GM21528 (cell line): ENCODE measurements at regions not wholly inside any gene's neighbourhood (a gene's known extent, or its start where the extent isn't known, plus 50 kb on each side); places are given as distances from the start of the nearest gene placed in this dataset.
"Not testable (repeated sequence)": the region's sequence is repeated elsewhere in the genome, so short reads cannot be mapped to it uniquely, and the experiment has no call there.

Experiments
- ATAC-seq: cut with Tn5 transposase; IDR thresholded peaks from one replicate; pipeline ENCODE4 v1.9.1; 2021; ENCODE audit warnings: mild to moderate bottlenecking, moderate library complexity; ENCODE audit not compliant: unreplicated experiment, low FRiP score

DNA sequence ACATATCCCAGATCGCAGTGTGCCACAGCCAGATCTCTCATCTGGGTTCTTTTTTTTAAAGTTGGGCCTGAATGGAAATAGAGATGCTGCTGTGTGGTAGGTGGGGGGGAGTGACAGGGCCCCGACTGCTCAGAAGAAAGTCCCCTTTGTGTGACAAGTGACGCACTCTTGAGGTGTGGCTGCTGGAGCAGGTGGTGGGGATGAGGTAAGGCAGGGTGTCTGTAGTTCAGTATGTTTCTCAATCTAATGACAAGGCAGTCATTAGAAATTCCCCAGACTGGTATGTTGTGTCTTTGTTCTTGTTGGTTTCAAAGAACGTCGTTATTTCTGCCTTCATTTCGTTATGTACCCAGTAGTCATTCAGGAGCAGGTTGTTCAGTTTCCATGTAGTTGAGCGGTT is 128.8 kb upstream of the TACR1 start:
- ATAC-seq = no peak

GRCh38 chr2:75327334-75327733 is 128.0 kb upstream of the TACR1 start:
- ATAC-seq = no peak

DNA sequence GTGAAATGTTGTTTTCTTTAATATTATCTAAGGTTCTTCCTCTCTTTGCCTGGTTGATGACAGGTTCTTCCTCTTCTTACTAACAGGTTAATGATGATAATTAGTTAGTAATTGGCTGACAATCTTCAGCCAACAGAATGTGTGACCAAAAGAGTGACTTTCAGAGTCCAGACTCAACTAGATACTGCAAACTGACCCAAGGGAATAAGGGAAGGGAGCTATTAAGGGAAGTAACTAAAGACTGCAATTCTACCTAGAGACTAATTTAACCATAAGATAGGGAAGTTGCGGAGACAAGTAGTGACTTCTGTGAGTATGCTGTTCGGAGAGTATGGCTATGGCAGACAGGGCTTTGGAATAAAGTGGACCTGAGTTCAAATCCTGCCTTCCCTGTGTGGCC is 127.3 kb upstream of the TACR1 start:
- no peak for ATAC-seq

DNA sequence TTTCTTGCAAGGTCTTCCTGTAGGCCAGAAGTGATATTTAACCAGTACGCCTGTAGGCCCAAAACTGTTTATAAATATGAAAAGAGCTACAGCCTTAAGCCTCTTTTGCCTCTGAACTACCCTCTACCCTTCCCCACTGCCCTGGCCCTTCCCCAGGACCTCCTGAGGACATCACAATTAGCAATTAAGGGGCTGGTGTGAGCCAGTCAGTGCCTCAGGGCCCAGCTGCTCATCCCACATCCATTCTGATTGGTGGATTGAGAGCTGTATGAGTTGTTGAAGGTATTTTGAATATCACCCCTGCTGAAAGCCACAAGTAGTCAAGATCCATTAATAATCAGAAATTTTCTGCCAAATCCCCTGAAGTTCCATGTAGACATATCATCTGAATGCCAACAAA is 126.3 kb upstream of the TACR1 start:
- no peak for ATAC-seq

DNA sequence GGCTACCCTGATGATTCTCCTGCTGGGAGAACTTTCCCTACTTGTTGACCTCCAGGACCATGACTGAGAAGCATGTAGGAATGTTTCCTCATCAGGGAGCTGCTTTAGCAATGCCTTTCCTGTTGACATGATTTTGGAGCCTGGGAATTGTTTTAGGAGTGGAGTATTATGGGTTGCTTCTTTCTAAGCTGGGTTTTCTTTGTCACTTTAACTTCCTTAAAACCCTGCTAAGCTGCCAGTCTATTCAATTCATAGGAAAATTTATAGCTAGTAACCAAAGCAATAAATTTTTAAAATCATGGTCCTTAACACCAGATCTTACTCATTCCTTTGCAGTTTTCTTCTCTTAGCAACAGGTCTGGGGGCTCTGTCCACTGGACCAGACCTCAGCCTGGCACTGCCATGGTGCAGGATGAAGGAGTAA is 125.6 kb upstream of the TACR1 start:
- ATAC-seq = no peak

DNA sequence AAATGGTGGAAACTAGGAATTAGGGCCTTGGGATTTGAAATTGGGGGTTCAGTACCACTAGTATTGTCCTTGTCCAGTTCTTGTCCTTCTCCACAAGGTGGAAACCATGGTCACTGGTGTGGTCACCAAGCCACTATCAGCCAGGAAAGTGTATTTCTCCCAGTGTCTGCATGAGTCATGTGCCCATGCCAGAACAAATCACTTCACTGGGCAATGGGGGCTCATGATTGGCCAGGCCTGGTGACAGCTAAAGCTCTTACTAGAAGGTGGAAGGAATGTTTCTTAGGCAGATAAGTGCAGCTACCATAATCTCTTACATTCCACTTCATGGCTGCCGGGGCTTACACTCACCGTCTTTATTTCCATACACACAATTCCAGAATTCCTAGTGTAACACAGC is 124.8 kb upstream of the TACR1 start:
- ATAC-seq = no peak

GRCh38 chr2:75321599-75321922 is 122.2 kb upstream of the TACR1 start:
- ATAC-seq = no peak

- no peak for ATAC-seq
Measured at GRCh38 chr2:75320898-75321598, 121.7 kb upstream of the TACR1 start.

DNA sequence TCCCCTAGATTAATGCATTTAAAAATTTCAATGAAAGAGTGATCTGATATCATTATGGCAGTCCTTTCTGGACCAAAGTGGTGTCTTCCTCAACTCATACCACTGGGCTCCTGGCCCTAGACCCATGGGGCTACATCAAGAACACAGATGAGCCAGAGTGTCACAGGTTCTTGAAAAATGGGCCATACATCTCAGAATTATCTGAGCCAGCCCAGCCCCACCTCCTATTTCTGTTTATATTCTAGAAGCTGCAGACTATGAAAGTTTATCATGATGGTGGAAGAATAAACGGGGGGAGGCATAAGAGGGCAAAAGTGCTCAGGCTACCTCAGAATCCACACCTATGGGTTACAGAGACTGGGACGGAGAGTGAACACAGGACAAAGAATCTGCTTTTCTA is 120.6 kb upstream of the TACR1 start:
- no peak for ATAC-seq

GRCh38 chr2:75317802-75318201 is 118.5 kb upstream of the TACR1 start:
- ATAC-seq = no peak

DNA sequence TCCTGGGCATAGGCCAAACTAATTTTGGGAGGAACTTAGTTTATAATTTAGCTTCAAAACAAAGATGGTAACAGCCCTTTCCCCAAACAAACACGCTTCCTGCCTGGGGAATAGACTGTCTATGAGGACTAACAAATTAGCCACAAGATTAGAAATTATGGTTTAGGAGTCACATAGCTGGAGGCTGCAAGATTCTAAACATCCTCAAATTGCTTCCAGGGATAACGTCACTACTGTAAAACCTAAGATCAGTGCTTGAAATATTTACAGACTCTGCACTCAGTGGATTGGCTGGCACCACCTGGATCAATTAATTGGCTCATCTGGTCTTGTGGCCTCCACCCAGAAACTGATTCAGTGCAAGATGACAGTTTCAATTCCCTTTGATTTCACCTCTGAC is 118.0 kb upstream of the TACR1 start:
- no peak for ATAC-seq

DNA sequence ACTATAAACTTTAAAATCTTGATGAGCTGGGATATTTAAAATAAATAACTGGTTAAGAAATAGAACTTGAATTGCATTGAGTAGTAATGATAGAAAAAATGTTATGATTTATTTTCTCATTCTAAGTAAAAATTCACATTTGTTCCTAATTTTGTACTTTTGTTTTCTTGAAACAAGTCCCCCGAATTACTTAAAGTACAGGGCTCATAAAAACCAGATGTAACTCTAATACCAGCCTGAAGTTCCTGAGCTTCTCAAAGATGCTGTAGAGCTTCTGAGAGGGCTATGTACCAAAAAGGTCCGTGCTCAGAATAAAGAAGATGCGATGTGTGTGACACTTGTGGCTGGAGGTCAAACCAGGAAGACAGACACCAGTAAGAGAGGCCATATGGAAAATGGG is 116.1 kb upstream of the TACR1 start:
- ATAC-seq = no peak

GRCh38 chr2:75311993-75312392 is 112.7 kb upstream of the TACR1 start:
- peak; percentile 100 for ATAC-seq

DNA sequence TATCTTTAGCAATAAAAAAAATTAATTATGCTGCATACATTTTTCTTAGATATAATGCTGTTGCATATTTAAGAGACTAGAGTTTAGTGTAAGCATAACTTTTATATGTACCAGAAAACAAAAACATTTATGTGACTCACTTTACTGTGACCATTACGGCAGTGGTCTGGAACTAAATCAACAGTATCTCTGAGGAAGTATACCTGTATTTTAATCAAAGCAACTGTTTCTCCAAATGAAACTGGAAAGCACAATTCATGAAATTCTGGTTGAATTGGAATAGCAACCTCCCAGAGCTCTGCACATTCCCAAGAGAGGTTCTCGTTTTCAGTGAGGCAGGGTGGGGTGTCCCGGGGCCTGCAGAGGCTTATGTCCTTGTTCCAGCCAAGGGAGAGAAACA is 112.2 kb upstream of the TACR1 start:
- no peak for ATAC-seq

GRCh38 chr2:75310876-75311275 is 111.6 kb upstream of the TACR1 start:
- no peak for ATAC-seq

DNA sequence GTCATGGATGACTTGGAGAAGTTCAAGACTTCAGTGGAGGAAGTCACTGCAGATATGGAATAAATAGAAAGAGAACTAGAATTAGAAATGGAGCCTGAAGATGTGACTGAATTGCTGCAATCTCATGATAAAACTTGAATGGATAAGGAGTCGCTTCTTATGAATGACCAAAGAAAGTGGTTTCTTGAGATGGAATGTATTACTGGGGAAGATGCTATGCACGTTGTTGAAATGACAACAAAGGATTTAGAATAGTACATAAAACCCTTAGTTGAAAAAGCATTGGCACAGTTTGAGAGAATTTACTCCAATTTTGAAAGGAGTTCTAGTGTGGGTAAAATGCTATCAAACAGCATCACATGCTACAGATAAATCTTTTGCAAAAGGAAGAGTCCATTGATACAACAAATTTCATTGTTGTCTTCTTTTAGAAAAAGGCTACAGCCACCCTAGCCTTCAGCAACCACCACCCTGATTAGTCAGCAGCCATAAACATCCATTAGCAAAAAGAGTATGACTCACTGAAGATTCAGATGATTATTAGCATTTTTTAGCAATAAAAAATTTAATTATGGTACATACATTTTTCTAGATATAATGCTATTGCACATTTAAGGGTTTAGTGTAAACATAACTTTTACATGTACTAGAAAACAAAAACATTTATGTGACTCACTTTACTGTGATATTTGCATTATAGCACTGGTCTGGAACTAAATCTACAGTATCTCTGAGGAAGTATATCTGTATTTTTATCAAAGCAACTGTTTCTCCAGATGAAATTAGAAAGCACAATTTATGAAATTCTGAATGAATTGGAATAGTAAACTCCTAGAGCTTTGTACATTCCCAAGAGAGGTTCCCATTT is 110.5 kb upstream of the TACR1 start:
- ATAC-seq = no peak

DNA sequence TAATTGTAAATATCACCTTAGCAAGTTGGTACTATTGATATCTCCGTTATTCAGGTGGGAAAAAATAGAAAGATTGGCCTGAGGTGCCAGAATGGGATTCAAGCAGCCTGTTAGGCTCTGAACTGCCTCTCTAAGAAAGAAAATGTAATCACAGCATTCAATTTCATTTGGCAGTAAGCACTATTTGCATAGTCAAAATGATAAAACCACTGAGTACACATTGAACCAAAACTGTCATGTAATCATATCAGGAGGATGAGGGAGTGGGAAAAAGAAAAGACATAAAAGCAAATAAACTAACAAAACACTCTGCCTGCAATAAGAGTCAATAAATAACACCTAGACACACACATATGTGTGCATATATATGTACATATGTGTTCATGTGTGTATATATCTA is 103.9 kb upstream of the TACR1 start:
- ATAC-seq = no peak

GRCh38 chr2:75294362-75294761 is 95.0 kb upstream of the TACR1 start:
- ATAC-seq = no peak

GRCh38 chr2:75292826-75293225 is 93.5 kb upstream of the TACR1 start:
- ATAC-seq = no peak

DNA sequence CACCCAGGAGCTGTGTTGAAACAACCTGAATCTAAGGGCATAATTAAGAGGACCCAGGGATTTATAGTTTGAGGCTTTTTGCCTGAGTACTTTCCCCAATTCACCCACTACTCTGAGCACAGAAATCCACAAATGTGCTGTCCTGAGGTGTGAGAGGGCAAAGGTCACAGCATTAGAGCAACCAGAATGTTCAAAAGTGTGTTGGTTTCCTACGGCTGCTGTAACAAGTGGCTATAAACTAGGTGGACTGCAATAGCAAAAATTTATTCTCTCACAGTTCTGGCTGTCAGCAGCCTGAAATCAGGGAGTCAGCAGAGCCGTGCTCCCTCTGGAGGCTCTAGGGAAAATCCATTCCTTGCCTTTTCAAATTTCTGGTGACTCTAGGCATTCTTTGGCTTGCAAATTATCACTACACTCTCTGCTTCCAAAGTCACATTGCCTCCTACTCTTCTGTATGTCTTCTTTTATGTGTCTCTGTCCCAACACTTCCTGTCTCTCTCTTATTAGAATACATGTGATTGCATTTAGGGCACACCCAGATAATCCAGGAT is 91.4 kb upstream of the TACR1 start:
- no peak for ATAC-seq

- no peak for ATAC-seq
Measured at GRCh38 chr2:75289771-75290170, 90.5 kb upstream of the TACR1 start.

DNA sequence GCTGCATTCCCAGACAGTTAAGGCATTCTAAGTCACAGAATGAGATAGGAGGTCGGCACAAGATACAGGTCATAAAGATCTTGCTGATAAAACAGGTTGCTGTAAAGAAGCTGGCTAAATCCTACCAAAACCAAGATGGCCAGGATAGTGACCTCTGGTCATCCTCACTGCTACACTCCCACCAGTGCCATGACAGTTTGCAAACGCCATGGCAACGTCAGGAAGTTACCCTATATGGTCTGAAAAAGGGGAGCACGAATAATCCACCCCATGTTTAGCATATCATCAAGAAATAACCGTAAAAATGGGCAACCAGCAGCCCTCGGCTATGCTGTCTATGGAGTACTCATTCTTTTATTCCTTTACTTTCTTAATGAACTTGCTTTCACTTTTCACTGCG is 89.9 kb upstream of the TACR1 start:
- not testable (repeated sequence) for ATAC-seq
